H1 (cell line): ENCODE measurements at regions not wholly inside any gene's neighbourhood (a gene's known extent, or its start where the extent isn't known, plus 50 kb on each side); places are given as distances from the start of the nearest gene placed in this dataset.

Experiments
- CBX5 ChIP-seq: fragments of 300-800, 300-1000 bp; sonication (generic); IDR thresholded peaks from 2 replicates; pipeline ENCODE4 v1.7.1; 2016; ENCODE audit warnings: antibody characterized with exemption, low read length, low read depth
- CBX8 ChIP-seq: fragments of 300-800, 300-1000 bp; sonication (generic); IDR thresholded peaks from 2 replicates; pipeline ENCODE4 v1.7.1; 2016; ENCODE audit warnings: low read depth, low read length, borderline replicate concordance
- EP300 ChIP-seq, 2 experiments: IDR thresholded peaks; 1 replicate in 1 of 2; 2 replicates in 1 of 2; pipeline ENCODE4 v1.6.1; 2011 to 2012; ENCODE audit warnings: low read depth in 2 of 2, low read length in 2 of 2, mild to moderate bottlenecking in 2 of 2, borderline replicate concordance in 1 of 2, inconsistent platforms in 1 of 2, moderate library complexity in 1 of 2
- JUN ChIP-seq: IDR thresholded peaks from 2 replicates; pipeline ENCODE4 v1.6.1; 2011; ENCODE audit warnings: low read depth, mild to moderate bottlenecking, improper control_type of control experiment, low read length
- MAFK ChIP-seq: IDR thresholded peaks from 2 replicates; pipeline ENCODE4 v1.6.1; 2012; ENCODE audit warnings: low read depth, mild to moderate bottlenecking, improper control_type of control experiment, low read length
- POLR2A ChIP-seq, 2 experiments: IDR thresholded peaks; 1 replicate in 1 of 2; 2 replicates in 1 of 2; pipeline ENCODE4 v1.6.1; 2011; ENCODE audit warnings: low read depth in 2 of 2, low read length in 2 of 2, mild to moderate bottlenecking in 2 of 2; ENCODE audit errors: control extremely low read depth in 1 of 2
- POLR2AphosphoS5 ChIP-seq: IDR thresholded peaks from 2 replicates; pipeline ENCODE4 v1.6.1; 2011; ENCODE audit warnings: low read depth, low read length
- RAD21 ChIP-seq, 2 experiments: IDR thresholded peaks in 1 of 2; conservative IDR thresholded peaks in 1 of 2; 2 replicates each; pipeline ENCODE4 v1.6.1; 2011; ENCODE audit warnings: low read depth in 2 of 2, low read length in 2 of 2, improper control_type of control experiment in 1 of 2, inconsistent platforms in 1 of 2, mild to moderate bottlenecking in 1 of 2, moderate library complexity in 1 of 2
- TAF1 ChIP-seq: IDR thresholded peaks from 2 replicates; pipeline ENCODE4 v1.6.1; 2011; ENCODE audit warnings: mild to moderate bottlenecking, low read depth, low read length
- TF ChIP-seq, protein P1 (sequence below), 3 experiments: IDR thresholded peaks; 1 replicate in 2 of 3; 2 replicates in 1 of 3; pipeline versions ENCODE4 v1.5.1 to v1.6.1; 2011; ENCODE audit warnings: low read length in 3 of 3, mild to moderate bottlenecking in 3 of 3, inconsistent platforms in 2 of 3, low read depth in 1 of 3, moderate library complexity in 1 of 3; ENCODE audit not compliant: insufficient read depth in 1 of 3; ENCODE audit errors: control extremely low read depth in 1 of 3
- TF ChIP-seq, protein P2 (sequence below): IDR thresholded peaks from 2 replicates; pipeline ENCODE4 v1.6.1; 2012; ENCODE audit warnings: inconsistent platforms
- TF ChIP-seq, protein P3 (sequence below): IDR thresholded peaks from 2 replicates; pipeline ENCODE4 v1.6.1; 2012; ENCODE audit warnings: low read length, inconsistent platforms

DNA sequence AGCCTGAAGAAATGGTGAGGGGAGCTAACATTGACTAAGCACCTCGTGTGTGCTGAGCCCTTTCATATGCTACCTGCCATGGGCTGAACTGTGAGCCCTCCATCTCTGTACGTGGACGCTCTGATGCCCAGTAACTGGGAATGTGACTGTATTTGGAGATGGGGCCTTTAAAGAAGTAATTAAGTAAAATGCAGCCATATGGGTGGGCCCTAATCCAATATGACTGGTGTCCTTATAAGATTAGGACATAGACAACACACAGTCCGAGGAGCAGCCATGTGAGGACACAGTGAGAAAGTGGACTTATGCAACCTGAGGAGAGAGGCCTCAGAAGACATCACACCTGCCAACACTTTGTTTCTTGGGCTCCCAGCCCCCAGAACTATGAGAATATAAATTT is 92.7 kb upstream of the ATP1B1 start:
- TF ChIP-seq EP300 (IDR thresholded peaks at IDR 0.05; ENCODE audit: borderline replicate concordance in 1 of 2, low read depth in 2 of 2, low read length in 2 of 2) (no peak), RAD21 (IDR thresholded peaks at IDR 0.05 in 1 of 2, conservative IDR thresholded peaks at IDR 0.05 in 1 of 2; ENCODE audit: low read depth in 2 of 2, low read length in 2 of 2) (no peak), MAFK (no peak), JUN (no peak), POLR2AphosphoS5 (no peak), CBX8 (no peak), CBX5 (no peak), TAF1 (no peak), POLR2A (IDR thresholded peaks at IDR 0.05; ENCODE audit: control extremely low read depth in 1 of 2, low read depth in 2 of 2, low read length in 2 of 2) (no peak)
- TF ChIP-seq, protein P1, sequence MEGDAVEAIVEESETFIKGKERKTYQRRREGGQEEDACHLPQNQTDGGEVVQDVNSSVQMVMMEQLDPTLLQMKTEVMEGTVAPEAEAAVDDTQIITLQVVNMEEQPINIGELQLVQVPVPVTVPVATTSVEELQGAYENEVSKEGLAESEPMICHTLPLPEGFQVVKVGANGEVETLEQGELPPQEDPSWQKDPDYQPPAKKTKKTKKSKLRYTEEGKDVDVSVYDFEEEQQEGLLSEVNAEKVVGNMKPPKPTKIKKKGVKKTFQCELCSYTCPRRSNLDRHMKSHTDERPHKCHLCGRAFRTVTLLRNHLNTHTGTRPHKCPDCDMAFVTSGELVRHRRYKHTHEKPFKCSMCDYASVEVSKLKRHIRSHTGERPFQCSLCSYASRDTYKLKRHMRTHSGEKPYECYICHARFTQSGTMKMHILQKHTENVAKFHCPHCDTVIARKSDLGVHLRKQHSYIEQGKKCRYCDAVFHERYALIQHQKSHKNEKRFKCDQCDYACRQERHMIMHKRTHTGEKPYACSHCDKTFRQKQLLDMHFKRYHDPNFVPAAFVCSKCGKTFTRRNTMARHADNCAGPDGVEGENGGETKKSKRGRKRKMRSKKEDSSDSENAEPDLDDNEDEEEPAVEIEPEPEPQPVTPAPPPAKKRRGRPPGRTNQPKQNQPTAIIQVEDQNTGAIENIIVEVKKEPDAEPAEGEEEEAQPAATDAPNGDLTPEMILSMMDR (IDR thresholded peaks at IDR 0.05; ENCODE audit: control extremely low read depth in 1 of 3, insufficient read depth in 1 of 3, low read depth in 1 of 3, low read length in 3 of 3), result no peak
- TF ChIP-seq, protein P2, sequence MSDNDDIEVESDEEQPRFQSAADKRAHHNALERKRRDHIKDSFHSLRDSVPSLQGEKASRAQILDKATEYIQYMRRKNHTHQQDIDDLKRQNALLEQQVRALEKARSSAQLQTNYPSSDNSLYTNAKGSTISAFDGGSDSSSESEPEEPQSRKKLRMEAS, result no peak
- TF ChIP-seq, protein P3, sequence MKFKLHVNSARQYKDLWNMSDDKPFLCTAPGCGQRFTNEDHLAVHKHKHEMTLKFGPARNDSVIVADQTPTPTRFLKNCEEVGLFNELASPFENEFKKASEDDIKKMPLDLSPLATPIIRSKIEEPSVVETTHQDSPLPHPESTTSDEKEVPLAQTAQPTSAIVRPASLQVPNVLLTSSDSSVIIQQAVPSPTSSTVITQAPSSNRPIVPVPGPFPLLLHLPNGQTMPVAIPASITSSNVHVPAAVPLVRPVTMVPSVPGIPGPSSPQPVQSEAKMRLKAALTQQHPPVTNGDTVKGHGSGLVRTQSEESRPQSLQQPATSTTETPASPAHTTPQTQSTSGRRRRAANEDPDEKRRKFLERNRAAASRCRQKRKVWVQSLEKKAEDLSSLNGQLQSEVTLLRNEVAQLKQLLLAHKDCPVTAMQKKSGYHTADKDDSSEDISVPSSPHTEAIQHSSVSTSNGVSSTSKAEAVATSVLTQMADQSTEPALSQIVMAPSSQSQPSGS, result no peak
